Hepatocyte (in vitro differentiated cells): ENCODE measurements at regions not wholly inside any gene's neighbourhood (a gene's known extent, or its start where the extent isn't known, plus 50 kb on each side); places are given as distances from the start of the nearest gene placed in this dataset.
"Not testable (repeated sequence)": the region's sequence is repeated elsewhere in the genome, so short reads cannot be mapped to it uniquely, and the experiment has no call there.

Experiments used
- CTCF ChIP-seq: fragments of 200-600 bp; sonication (generic); IDR thresholded peaks from 2 replicates; pipeline ENCODE4 v1.5.1; 2016; ENCODE audit warnings: antibody characterized with exemption, mild to moderate bottlenecking; ENCODE audit not compliant: poor library complexity
- EZH2 ChIP-seq: fragments of 200-600 bp; sonication (generic); IDR thresholded peaks from 2 replicates; pipeline ENCODE4 v1.6.1; 2016; ENCODE audit warnings: antibody characterized with exemption, mild to moderate bottlenecking, borderline replicate concordance
- EZH2phosphoT487 ChIP-seq: fragments of 200-600 bp; sonication (generic); IDR thresholded peaks from one replicate; pipeline ENCODE4 v1.6.1; 2018; ENCODE audit warnings: antibody characterized with exemption, mild to moderate bottlenecking, low read depth, moderate library complexity; ENCODE audit not compliant: unreplicated experiment, severe bottlenecking

GRCh38 chr9:63334187-63334586 is 1950.8 kb downstream of the FOXD4L5 start:
- TF ChIP-seq CTCF, EZH2, EZH2phosphoT487: not testable (repeated sequence)
